Epithelial cell of esophagus (primary cell): ENCODE measurements at regions not wholly inside any gene's neighbourhood (a gene's known extent, or its start where the extent isn't known, plus 50 kb on each side); places are given as distances from the start of the nearest gene placed in this dataset.
"Not testable (repeated sequence)": the region's sequence is repeated elsewhere in the genome, so short reads cannot be mapped to it uniquely, and the experiment has no call there.

Source experiments
- DNase-seq: peaks from one replicate; pipeline ENCODE4 v3.0.0; 2010; ENCODE audit warnings: low read depth
- H3K4me3 ChIP-seq: 2 replicates; pipeline ENCODE4 v1.5.1; 2011; ENCODE audit warnings: mild to moderate bottlenecking, low read length, control low read depth
- TF ChIP-seq, protein P1 (sequence below): IDR thresholded peaks from 2 replicates; pipeline ENCODE4 v1.5.1; 2011; ENCODE audit warnings: low read depth, mild to moderate bottlenecking, low read length, control low read depth, inconsistent platforms; ENCODE audit not compliant: insufficient read depth; ENCODE audit errors: missing control alignments

DNA sequence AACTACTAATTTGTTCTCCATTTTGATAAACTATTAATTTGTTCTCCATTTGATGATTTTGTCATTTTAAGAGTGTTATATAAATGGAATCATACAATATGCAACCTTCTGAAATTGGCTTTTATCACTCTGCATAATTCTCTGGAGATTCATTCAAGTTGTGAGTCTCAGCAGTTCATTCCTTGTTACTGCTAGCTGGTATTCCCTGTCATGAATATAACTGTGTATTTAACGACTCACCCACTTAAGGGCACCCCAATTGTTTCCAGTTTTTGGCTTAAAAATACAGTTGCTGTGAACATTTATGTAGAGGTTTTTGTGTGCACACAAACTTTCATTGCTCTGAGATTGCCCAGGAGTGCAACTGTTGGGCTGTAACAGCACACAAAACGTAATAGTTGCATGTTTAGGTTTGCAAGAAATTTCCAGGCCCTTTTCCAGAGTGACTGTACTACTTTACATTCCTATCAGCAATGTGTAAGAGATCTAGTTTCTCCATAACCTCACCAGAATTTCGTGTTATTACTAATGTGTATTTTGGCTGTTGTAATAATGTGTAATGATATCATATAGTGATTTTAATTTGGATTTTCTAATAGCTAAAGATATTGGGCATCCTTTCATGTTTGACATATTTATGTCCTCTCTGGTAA, 153.2 kb upstream of the ADCY1 start:
- TF ChIP-seq, protein P1, sequence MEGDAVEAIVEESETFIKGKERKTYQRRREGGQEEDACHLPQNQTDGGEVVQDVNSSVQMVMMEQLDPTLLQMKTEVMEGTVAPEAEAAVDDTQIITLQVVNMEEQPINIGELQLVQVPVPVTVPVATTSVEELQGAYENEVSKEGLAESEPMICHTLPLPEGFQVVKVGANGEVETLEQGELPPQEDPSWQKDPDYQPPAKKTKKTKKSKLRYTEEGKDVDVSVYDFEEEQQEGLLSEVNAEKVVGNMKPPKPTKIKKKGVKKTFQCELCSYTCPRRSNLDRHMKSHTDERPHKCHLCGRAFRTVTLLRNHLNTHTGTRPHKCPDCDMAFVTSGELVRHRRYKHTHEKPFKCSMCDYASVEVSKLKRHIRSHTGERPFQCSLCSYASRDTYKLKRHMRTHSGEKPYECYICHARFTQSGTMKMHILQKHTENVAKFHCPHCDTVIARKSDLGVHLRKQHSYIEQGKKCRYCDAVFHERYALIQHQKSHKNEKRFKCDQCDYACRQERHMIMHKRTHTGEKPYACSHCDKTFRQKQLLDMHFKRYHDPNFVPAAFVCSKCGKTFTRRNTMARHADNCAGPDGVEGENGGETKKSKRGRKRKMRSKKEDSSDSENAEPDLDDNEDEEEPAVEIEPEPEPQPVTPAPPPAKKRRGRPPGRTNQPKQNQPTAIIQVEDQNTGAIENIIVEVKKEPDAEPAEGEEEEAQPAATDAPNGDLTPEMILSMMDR = no peak
- no peak overlapping the region for H3K4me3 ChIP-seq
- peak; percentile 25 for DNase-seq

DNA sequence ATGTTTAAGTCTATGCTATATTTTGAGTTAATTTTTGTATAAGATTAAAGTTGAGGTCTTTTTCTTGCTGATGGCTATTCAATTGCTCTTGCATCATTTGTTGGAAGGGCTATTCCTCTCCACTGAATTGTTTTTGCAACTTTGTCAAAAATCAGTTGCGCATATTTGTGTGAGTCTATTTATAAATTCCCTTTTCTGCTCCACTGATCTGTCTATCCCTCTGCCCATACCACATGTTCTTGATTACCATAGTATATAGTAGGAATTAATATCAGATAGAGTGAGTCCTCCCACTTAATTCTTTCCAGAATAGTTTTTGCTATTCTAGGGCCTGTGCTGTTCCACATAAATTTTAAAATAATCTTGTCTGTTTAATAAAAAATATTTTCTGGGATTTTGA, 152.4 kb upstream of the ADCY1 start:
- no peak for DNase-seq
- TF ChIP-seq, protein P1 = no peak
- H3K4me3 ChIP-seq = no peak overlapping the region

DNA sequence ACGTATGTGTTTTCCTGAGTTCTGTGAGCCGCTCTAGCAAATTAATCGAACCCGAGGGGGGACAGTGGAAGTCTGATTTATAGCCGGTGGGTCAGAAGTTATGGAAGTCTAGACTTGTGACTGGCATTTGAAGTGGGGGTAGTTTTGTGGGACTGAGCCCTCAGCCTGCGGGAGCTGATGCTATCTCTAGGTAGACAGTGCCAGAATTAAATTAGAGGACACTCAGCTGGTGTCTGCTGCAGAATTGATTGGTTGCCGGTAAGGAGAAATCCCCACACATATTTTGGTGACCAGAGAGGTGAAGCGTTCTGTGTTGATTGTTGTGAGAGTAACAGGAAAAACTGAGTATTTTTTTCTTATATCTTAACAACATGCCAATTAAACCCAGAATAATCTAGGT, 143.8 kb upstream of the ADCY1 start:
- TF ChIP-seq, protein P1 = no peak
- H3K4me3 ChIP-seq = no peak overlapping the region

DNA sequence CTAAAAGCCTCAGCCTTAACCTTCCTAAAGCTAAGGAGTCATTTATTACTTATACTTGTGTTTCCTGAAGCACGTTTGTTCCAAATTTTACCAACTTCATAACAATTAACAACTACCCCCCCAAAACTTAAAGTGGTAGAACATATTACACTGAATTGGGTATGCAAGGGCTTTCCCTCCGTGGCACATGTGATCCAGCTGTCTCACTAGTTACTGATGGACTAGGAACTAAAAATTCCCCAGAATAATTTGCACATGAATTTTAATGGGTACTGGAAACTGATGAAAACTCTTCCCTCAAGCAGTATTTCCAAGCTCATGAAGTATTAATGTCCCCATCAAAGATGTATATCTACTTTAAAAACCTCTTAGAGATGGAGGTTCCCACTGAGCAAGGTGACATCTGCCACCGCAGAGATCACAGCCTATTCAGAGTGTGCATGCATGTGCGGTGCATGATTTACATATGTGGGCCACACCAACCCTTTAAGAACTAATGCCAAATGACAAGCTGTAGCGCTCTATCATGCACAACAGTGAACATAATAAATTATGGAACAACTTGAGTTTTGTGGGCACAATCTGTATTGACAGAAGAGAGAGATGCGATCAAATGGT, 139.9 kb upstream of the ADCY1 start:
- no peak overlapping the region for H3K4me3 ChIP-seq
- TF ChIP-seq, protein P1 = no peak
- DNase-seq = no peak

More for the DNA sequence above, 143.8 kb upstream of the ADCY1 start:
- no peak for DNase-seq

DNA sequence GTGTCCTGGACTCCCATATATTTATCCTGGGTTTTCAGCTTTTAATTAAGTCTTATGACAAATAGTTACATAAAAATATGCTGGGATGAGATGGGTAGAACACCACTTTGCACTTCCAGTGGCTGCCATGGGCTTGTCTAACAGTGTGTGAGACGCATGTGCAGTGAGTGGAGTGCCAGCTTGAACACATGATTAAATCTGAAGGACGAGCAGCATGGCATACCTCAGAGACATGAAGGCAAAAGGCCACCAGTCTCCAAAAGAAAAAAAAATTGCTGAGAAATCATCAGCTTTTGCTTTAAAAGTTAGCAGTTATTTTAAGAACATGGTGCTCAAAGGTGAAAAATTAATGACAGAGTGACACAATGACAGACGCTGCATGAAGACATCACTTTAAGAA, 139.0 kb upstream of the ADCY1 start:
- H3K4me3 ChIP-seq = no peak overlapping the region
- TF ChIP-seq, protein P1 = no peak
- no peak for DNase-seq

DNA sequence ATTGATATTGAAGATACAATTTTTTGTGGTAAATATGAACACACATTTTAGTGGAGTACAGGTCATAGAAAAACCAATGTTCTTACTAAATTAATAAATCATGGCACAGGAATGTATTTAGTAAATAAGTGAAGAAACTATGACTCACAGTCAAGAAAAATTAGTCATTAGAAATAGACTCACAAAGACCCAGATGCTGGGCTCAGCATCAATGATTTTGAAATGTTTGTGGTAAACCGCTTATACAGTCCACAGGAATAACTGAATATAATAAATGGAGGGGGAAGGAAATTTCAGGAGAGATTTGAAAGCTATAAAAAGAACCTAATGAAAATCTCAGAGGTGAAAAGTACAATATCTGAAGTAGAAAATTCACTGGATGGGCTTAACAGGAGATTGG, 138.3 kb upstream of the ADCY1 start:
- DNase-seq = peak; percentile 88
- TF ChIP-seq, protein P1 = no peak
- H3K4me3 ChIP-seq = no peak overlapping the region

DNA sequence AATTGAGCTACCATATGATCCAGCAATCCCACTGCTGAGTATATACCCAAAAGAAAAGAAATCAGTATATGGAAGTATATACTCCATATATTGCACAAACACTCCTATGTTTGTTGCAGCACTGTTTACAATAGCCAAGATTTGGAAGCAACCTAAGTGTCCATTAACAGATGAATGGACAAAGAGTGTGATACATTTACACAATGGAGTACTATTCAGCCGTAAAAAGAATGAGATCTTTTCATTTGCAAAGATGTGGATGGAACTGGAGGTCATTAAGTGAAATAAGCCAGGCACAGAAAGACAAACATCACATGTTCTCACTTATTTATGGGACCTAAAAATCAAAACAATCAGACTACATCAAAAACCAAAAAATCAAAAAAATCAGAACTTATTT, 133.4 kb upstream of the ADCY1 start:
- DNase-seq = not testable (repeated sequence)

More for the DNA sequence above, 133.4 kb upstream of the ADCY1 start:
- not testable (repeated sequence) for H3K4me3 ChIP-seq
